ENCODE measurements at regions not wholly inside any gene's neighbourhood (a gene's known extent, or its start where the extent isn't known, plus 50 kb on each side); places are given as distances from the start of the nearest gene placed in this dataset.

DNA sequence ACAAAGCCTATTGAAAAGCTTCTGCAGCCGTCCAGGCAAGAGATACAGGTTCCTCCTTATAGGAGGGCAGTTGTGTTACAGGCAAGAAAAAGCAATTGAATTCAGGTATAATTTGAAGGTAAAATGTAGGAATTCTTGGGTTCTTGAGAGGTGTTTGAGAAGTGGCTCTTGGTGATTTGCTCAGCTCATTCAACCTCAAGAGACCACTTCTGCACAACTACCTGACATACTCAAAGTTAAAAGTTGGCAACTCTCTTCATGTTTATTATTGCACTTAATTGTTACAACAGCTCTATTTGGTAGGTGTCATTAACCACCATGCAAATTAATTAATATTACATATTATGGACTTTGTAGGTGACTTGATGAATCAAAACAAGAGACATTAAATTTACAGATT lies 753.2 kb downstream of the ADCYAP1 start:
- H3K27ac ChIP-seq (ENCODE audit: low read depth, low read length), result no peak overlapping the region
- no peaks in the 10 kb centered on the region for H3K36me3 ChIP-seq (ENCODE audit: insufficient read depth, low read length)
- H3K9me3 ChIP-seq (ENCODE audit: insufficient read depth, low read depth, low read length), result no peaks in the 10 kb centered on the region
- H3K27me3 ChIP-seq (ENCODE audit: insufficient read depth, low read length), result no peaks in the 10 kb centered on the region
- TF ChIP-seq CTCF (IDR thresholded peaks at IDR 0.05; ENCODE audit: insufficient read depth, low read depth, low read length), result no peak
- Mint-ChIP-seq H3K36me3 (ENCODE audit: low read depth, unreplicated experiment) (no peaks in the 10 kb centered on the region), H3K27ac (ENCODE audit: unreplicated experiment) (no peak overlapping the region), H3K9me3 (ENCODE audit: unreplicated experiment) (no peaks in the 10 kb centered on the region), H3K4me3 (ENCODE audit: unreplicated experiment) (no peak overlapping the region), H3K27me3 (ENCODE audit: low read depth, unreplicated experiment) (no peaks in the 10 kb centered on the region), H3K4me1 (ENCODE audit: low read depth, unreplicated experiment) (no peaks in the 10 kb centered on the region)
- no peaks in the 10 kb centered on the region for H4K20me1 ChIP-seq (ENCODE audit: insufficient read depth, low read length)
- no peak overlapping the region for H3K4me2 ChIP-seq (ENCODE audit: low read length)
- no peak for FAIRE-seq
- no peaks in the 10 kb centered on the region for H3K4me1 ChIP-seq (ENCODE audit: insufficient read depth, low read length)
- H3K9ac ChIP-seq (ENCODE audit: low read length), result no peak overlapping the region
- no peak overlapping the region for H3K4me3 ChIP-seq (ENCODE audit: insufficient read depth, low read depth, low read length)
- H3K79me2 ChIP-seq (ENCODE audit: insufficient read depth, low read length), result no peaks in the 10 kb centered on the region
- no peak for DNase-seq (ENCODE audit: low read depth)
- no peak overlapping the region for H2AFZ ChIP-seq (ENCODE audit: low read depth, low read length)

GRCh38 chr18:1658908-1659566 lies 754.4 kb downstream of the ADCYAP1 start:
- no peaks in the 10 kb centered on the region for H3K79me2 ChIP-seq (ENCODE audit: insufficient read depth, low read length)
- H2AFZ ChIP-seq (ENCODE audit: low read depth, low read length), result no peak overlapping the region
- no peak for FAIRE-seq
- no peaks in the 10 kb centered on the region for H3K27me3 ChIP-seq (ENCODE audit: insufficient read depth, low read length)
- no peaks in the 10 kb centered on the region for H3K36me3 Mint-ChIP-seq (ENCODE audit: low read depth, unreplicated experiment)
- H3K9ac ChIP-seq (ENCODE audit: low read length), result no peak overlapping the region
- H3K27me3 Mint-ChIP-seq (ENCODE audit: low read depth, unreplicated experiment), result no peaks in the 10 kb centered on the region
- TF ChIP-seq EZH2 (IDR thresholded peaks at IDR 0.05; ENCODE audit: insufficient read depth, low read length) (no peak), CTCF (IDR thresholded peaks at IDR 0.05; ENCODE audit: insufficient read depth, low read depth, low read length) (no peak)
- no peaks in the 10 kb centered on the region for H3K4me1 ChIP-seq (ENCODE audit: insufficient read depth, low read length)
- no peaks in the 10 kb centered on the region for H3K4me1 Mint-ChIP-seq (ENCODE audit: low read depth, unreplicated experiment)
- no peaks in the 10 kb centered on the region for H3K9me3 Mint-ChIP-seq (ENCODE audit: unreplicated experiment)
- no peak for DNase-seq (ENCODE audit: low read depth)
- peak overlapping the region; percentile 50 for H3K27ac Mint-ChIP-seq (ENCODE audit: unreplicated experiment)
- no peak overlapping the region for H3K4me3 Mint-ChIP-seq (ENCODE audit: unreplicated experiment)
- no peaks in the 10 kb centered on the region for H3K9me3 ChIP-seq (ENCODE audit: insufficient read depth, low read depth, low read length)
- H3K4me2 ChIP-seq (ENCODE audit: low read length), result no peak overlapping the region
- H4K20me1 ChIP-seq (ENCODE audit: insufficient read depth, low read length), result no peaks in the 10 kb centered on the region
- no peaks in the 10 kb centered on the region for H3K36me3 ChIP-seq (ENCODE audit: insufficient read depth, low read length)
- H3K27ac ChIP-seq (ENCODE audit: low read depth, low read length), result no peak overlapping the region
- no peak overlapping the region for H3K4me3 ChIP-seq (ENCODE audit: insufficient read depth, low read depth, low read length)

DNA sequence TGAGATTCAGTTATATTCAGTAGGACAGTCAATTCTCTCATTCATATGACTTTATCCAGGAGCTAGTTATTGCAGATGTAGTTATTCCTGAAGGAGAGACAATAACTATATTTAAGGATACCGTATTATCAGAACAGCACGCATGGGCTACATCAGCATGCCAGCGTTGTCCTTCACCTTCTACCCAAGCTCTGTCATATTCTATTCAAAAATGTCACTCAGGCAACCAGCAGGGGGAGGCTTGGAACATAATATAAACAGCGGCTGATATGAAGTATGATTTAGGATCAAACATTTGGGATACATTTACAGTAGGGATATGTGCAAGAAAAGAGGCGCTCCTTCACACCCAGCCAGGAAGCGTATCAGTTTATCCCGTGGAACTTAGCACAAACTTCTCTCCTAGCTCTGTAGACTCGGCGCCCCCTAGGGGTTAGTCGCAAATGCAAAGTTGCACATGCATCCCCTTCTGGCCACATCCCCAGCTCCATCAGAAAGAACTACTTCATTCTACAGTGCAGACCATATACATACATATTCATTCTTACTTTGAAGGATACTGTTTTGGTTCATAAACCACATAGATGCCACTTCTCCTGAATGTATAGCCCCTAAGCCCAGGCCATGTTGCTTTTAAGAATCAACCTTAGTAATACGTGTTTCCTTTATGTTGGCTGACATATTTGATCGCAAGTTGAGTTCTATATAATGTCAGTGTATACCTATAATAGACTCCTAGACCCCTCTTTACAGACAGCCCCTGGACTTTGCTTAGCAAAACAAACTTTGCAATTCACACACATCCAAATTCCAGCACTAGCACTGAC lies 759.4 kb downstream of the ADCYAP1 start:
- Histone ChIP-seq H4K20me1 (ENCODE audit: insufficient read depth, low read length) (no peaks in the 10 kb centered on the region), H3K4me1 (ENCODE audit: insufficient read depth, low read length) (no peaks in the 10 kb centered on the region), H3K27me3 (ENCODE audit: insufficient read depth, low read length) (no peaks in the 10 kb centered on the region), H3K36me3 (ENCODE audit: insufficient read depth, low read length) (no peaks in the 10 kb centered on the region), H3K9ac (ENCODE audit: low read length) (no peak overlapping the region), H2AFZ (ENCODE audit: low read depth, low read length) (no peak overlapping the region), H3K9me3 (ENCODE audit: insufficient read depth, low read depth, low read length) (no peaks in the 10 kb centered on the region), H3K27ac (ENCODE audit: low read depth, low read length) (no peak overlapping the region), H3K4me3 (ENCODE audit: insufficient read depth, low read depth, low read length) (no peak overlapping the region), H3K4me2 (ENCODE audit: low read length) (no peak overlapping the region), H3K79me2 (ENCODE audit: insufficient read depth, low read length) (no peaks in the 10 kb centered on the region)
- no peaks in the 10 kb centered on the region for H3K9me3 Mint-ChIP-seq (ENCODE audit: unreplicated experiment)
- no peaks in the 10 kb centered on the region for H3K36me3 Mint-ChIP-seq (ENCODE audit: low read depth, unreplicated experiment)
- TF ChIP-seq EZH2 (IDR thresholded peaks at IDR 0.05; ENCODE audit: insufficient read depth, low read length) (no peak), CTCF (IDR thresholded peaks at IDR 0.05; ENCODE audit: insufficient read depth, low read depth, low read length) (peak; percentile 55)
- DNase-seq (ENCODE audit: low read depth) (peak; percentile 1), FAIRE-seq (no peak)
- no peak overlapping the region for H3K27ac Mint-ChIP-seq (ENCODE audit: unreplicated experiment)
- H3K4me1 Mint-ChIP-seq (ENCODE audit: low read depth, unreplicated experiment), result peaks cover 3% of the 10 kb centered on the region
- H3K27me3 Mint-ChIP-seq (ENCODE audit: low read depth, unreplicated experiment), result no peaks in the 10 kb centered on the region
- no peak overlapping the region for H3K4me3 Mint-ChIP-seq (ENCODE audit: unreplicated experiment)

Measured in astrocyte (in vitro differentiated cells and primary cell).